GM18511 (cell line): ENCODE measurements at regions not wholly inside any gene's neighbourhood (a gene's known extent, or its start where the extent isn't known, plus 50 kb on each side); places are given as distances from the start of the nearest gene placed in this dataset.

Experiments
- ATAC-seq: cut with Tn5 transposase; IDR thresholded peaks from one replicate; pipeline ENCODE4 v1.9.1; 2021; ENCODE audit warnings: mild to moderate bottlenecking, moderate library complexity; ENCODE audit not compliant: unreplicated experiment

GRCh38 chr17:15048933-15049794 is 216.0 kb downstream of the PMP22 start:
- no peak for ATAC-seq

- ATAC-seq: no peak
Observed at GRCh38 chr17:15048381-15048780, 216.7 kb downstream of the PMP22 start.

- no peak for ATAC-seq
Observed at GRCh38 chr17:15042311-15042710, 222.8 kb downstream of the PMP22 start.

- ATAC-seq: no peak
Observed at GRCh38 chr17:15039366-15039765, 225.8 kb downstream of the PMP22 start.

GRCh38 chr17:15038656-15039055 is 226.5 kb downstream of the PMP22 start:
- no peak for ATAC-seq

GRCh38 chr17:15036238-15036637 is 228.9 kb downstream of the PMP22 start:
- no peak for ATAC-seq

GRCh38 chr17:15031975-15032374 is 233.2 kb downstream of the PMP22 start:
- ATAC-seq: no peak

GRCh38 chr17:15029469-15029868 is 235.7 kb downstream of the PMP22 start:
- ATAC-seq: no peak

- no peak for ATAC-seq
Observed at GRCh38 chr17:15027853-15028252, 237.3 kb downstream of the PMP22 start.

GRCh38 chr17:15026088-15026487 is 239.0 kb downstream of the PMP22 start:
- ATAC-seq: no peak

GRCh38 chr17:15023589-15024336 is 241.4 kb downstream of the PMP22 start:
- ATAC-seq: no peak

GRCh38 chr17:15019158-15019557 is 246.0 kb downstream of the PMP22 start:
- ATAC-seq: no peak

- no peak for ATAC-seq
Observed at GRCh38 chr17:15012351-15012980, 252.7 kb downstream of the PMP22 start.

- ATAC-seq: no peak
Observed at GRCh38 chr17:15009087-15009486, 256.0 kb downstream of the PMP22 start.

- no peak for ATAC-seq
Observed at GRCh38 chr17:15007147-15007553, 258.0 kb downstream of the PMP22 start.

GRCh38 chr17:15006421-15007128 is 258.6 kb downstream of the PMP22 start:
- ATAC-seq: no peak

GRCh38 chr17:15000661-15001060 is 264.5 kb downstream of the PMP22 start:
- no peak for ATAC-seq

GRCh38 chr17:14997290-14997689 is 267.8 kb downstream of the PMP22 start:
- no peak for ATAC-seq

GRCh38 chr17:14986127-14986526 is 279.0 kb downstream of the PMP22 start:
- ATAC-seq: no peak

- ATAC-seq: no peak
Observed at GRCh38 chr17:14972844-14973243, 292.3 kb downstream of the PMP22 start.

GRCh38 chr17:14971054-14971453 is 294.1 kb downstream of the PMP22 start:
- no peak for ATAC-seq
